NCI-H2196 (cell line): ENCODE measurements at regions not wholly inside any gene's neighbourhood (a gene's known extent, or its start where the extent isn't known, plus 50 kb on each side); places are given as distances from the start of the nearest gene placed in this dataset.
A peak's percentile ranks its signal among the peaks of the same experiment; 100 is the strongest.
"Not testable (repeated sequence)": the region's sequence is repeated elsewhere in the genome, so short reads cannot be mapped to it uniquely, and the experiment has no call there.

Source experiments
- DNase-seq: peaks from one replicate; lab custom pipeline; 2025; ENCODE audit not compliant: unreplicated experiment; lab: John Stamatoyannopoulos, UW

DNA sequence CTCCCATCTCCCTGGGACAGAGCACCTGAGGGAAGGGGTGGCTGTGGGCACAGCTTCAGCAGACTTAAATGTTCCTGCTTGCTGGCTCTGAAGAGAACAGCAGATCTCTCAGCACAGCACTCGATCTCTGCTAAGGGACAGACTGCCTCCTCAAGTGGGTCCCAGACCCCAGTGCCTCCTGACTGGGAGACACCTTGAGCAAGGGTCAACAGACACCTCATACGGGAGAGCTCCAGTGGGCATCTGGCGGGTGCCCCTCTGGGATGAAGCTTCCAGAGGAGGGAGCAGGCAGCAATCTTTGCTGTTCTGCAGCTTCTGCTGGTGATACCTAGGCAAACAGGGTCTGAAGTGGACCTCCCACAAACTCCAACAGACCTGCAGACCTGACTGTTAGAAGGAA lies 436.7 kb upstream of the CHRM2 start:
- DNase-seq = not testable (repeated sequence)

DNA sequence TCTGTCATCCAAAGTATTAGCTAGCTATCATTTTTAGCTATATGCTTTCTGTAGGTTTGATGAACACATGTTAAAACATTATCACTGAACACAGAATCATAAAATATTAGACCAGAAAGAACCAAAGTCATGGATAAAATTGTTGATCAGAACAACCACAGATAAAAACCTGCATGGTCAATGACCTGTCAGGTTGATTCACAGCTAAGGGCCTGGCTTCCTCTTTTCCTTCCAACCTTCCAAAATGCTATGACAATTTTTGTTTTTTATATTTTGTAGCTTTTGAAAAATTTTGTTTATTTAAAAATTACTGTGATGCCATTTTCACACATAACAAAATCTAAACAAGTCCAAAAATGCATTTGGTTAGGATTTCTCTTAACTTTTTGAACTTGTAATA lies 444.4 kb upstream of the CHRM2 start:
- DNase-seq = no peak

DNA sequence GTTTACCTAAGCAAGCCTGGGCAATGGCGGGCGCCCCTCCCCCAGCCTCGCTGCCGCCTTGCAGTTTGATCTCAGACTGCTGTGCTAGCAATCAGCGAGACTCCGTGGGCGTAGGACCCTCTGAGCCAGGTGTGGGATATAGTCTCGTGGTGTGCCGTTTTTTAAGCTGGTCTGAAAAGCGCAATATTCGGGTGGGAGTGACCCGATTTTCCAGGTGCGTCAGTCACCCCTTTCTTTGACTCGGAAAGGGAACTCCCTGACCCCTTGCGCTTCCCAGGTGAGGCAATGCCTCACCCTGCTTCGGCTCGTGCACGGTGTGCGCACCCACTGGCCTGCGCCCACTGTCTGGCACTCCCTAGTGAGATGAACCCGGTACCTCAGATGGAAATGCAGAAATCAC lies 442.6 kb upstream of the MTPN start:
- not testable (repeated sequence) for DNase-seq

DNA sequence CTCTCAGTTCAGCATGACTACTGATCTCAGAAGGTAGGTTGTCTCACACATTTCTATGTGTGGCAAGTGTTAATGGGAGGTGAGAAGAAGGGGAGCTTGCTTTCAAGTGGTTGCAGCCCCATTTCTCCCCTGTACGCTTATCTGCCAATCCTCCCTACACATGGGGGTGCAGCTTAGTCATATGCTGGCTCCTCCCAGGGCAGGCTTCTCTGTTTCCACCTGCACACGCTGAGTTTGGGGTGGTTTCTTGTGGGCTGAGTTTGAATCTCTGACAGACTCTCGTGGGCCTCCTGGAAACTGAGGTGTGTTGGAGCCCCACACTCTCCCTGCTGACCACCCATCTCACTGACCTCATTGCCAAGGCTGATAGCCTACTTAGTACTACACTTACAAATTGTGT lies 435.8 kb upstream of the MTPN start:
- no peak for DNase-seq

DNA sequence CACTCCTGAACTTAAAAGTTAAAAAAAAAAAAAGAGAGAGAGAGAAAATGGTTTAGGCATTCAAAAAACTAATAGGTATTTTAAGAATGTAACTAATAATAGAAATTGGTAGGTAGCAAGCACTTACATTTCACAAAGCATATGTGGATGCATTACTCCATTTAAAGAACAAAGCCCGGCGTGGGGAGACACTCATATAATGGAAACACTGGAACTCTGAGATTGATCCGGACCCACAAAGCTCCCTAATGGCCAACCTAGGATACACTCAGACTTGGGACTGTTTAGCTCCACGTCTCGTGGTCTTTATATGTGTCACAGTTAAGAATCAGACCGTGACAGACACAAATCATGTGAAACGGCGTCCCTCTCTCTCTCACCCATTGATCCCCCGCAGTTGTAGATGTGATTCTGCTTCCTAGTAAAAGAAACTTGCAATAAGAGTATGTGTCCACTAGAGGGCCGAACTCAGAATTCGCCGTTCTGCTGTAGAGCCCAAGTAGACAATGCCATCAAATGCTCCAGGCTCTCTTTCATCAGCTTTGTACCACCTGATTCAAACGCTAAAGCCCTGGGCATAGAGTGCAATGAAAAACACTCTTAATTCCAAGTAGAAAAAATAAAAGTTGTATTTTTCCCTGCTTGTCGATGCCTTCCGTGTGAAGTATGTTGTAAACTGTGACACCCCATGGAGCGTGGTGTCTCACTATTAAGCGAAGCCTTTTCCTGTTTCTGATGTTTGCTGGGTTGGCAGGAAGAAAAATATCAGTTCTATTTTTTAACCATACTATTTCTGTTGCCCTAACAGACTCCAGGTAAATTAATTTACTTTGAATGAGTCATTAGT lies 429.0 kb upstream of the MTPN start:
- DNase-seq = peak; percentile 63

DNA sequence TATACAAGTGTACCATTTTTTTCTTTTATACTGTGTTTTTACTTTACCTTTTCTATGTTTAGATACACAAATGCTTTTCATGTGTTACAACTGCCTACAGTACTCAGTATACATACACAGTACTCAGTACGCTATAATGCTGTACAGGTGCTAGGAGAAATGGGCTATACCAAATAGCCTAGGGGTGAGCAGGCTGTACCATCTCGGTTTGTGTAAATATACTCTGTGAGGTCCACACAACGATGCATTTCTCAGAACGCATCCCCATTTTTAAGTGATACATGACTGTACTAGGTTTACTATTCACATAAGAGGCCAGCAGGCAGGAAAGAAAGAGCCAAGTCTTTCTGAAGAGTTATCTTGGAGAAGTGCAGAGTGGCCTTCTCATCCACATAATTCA lies 426.4 kb upstream of the MTPN start:
- no peak for DNase-seq

DNA sequence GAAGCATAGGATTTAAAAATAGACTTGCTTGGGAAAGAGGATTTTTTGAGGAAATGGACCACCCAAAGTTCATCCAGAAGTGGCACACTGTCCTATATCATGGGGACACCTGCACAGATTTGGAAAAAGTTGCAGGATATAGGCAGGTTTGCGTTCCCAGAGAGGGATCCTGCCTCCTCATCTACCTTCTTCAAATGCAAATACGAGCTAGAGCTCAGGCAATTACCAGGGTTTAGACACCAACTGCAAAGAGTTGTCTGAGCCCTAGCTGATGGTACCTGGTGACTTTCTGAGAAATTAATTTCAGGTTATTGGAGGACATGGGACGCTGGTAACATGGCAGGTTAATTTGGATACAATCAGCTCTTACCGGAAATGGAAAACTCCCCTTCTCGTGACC lies 423.7 kb upstream of the MTPN start:
- DNase-seq = no peak

DNA sequence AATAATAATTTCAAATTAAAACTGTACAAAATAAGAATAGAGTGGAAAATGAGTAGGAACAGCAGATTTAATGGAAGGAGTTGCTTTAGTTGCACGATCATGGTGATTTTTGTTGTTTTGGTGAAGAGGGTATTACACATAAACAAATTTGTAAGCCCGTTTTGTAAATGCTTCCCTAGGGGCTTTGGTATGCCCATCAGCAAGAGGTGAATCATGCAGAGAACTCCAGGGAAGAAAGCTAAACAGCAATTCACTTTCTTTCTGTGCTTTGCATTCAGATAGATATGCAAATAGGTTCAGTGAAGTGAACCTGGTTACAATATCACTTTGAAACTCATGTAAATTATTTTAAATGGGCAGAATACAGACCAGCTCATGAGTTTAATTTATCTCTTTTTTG lies 422.2 kb upstream of the MTPN start:
- no peak for DNase-seq

DNA sequence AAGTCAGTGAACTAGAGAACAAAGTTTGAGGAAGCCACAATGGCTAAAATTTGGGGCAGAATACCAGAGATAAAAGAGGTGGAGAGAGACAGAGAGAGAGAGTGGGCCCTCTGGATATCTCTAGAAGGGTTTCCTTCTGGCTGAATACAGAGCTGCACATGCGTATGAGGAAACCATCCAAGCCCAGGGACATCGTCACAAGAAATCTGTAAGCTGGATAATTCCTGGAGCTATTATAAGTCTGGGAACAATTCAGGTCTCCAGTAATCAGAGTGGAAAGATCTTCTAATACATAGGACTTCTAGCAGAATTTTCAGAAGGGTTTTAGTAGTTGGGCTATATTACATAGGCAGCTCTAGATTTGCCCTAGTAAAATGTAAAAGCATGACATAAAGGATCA lies 415.7 kb upstream of the MTPN start:
- DNase-seq = no peak

DNA sequence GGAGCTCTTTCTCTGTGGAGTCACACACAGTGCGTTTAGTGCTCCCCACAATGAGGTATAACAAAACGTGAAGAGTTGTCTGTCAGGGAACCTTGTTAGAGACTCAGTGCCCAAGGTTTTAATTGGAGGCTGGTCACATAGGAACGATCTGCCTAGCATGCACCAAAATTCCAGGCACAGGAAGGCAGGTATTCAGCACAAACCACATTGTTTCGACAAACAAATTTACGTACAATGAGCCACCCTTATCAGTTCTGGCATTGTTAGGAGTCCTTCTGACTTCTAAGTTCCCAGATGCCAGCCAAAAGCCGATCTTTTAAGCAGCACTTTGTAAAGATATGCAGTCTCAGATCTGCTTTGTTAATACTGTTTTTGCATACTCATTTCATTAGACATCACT lies 414.2 kb upstream of the MTPN start:
- no peak for DNase-seq

DNA sequence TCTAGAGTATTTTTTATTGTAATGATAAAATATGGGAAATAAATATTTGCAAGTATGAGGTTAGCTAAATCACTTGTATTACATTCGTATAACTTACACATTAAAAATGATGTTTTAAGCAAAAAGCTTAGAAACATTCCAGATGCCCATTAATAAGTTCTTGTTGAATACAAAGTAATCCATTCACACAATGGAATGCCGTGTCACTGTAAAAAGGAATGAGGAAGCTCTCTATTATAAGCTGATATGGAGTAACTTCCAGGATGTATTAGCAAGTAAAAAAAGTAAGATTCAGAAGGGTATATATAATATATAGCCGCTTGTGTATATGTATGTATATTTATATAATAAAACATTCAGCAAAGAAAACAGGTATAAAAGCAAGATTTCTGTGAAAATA lies 412.8 kb upstream of the MTPN start:
- DNase-seq = no peak

DNA sequence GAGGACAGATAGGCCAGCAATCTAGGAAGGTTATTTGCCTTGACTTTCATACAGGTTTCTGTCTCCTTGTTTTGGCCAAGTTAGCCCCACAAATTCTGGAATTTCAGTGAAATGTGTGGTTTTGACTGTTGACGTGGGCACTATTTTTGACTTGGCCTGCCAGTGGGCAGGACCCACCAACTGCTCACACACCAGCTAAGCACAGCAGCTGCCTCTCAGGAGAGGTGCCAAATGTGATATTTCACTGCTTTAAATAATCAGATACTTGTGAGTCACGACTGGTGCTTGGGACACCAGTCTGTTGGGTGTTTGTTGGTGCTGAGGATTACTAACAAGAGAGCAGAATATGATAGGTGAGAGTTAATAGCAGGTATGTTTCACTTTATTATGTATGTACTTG lies 409.7 kb upstream of the MTPN start:
- DNase-seq = no peak

DNA sequence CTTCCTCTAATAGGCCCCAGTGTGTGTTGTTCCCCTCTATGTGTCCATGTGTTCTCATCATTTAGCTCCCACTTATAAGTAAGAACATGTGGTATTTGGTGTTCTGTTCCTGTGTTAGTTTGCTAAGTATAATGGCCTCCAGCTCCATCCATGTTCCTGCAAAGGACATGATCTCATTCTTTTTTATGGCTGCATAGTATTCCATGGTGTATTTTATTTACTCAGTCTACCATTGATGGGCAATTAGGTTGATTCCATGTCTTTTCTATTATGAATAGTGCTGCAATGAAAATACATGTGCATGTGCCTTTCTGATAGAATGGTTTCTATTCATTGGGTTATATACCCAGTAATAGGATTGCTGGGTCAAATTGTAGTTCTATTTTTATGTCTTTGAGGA lies 394.2 kb upstream of the MTPN start:
- DNase-seq = not testable (repeated sequence)

DNA sequence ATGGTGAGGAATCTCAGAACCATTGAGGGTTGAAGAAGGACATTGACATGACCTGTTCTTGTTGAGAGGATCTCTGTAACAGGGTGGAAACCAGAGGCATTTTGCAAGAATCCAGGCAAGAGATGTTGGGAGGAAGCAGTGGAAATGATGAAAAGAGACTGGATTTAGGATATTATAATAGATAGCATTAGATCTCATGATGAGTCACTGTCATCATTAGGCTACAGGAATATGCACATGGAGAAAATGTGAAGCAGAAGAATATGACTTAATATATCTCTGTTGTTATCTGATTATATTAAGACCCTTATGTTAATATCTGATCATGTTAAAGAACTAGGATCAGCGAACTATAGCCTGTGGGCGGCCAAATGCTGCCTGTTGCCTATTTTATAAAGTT lies 393.0 kb upstream of the MTPN start:
- DNase-seq = no peak

DNA sequence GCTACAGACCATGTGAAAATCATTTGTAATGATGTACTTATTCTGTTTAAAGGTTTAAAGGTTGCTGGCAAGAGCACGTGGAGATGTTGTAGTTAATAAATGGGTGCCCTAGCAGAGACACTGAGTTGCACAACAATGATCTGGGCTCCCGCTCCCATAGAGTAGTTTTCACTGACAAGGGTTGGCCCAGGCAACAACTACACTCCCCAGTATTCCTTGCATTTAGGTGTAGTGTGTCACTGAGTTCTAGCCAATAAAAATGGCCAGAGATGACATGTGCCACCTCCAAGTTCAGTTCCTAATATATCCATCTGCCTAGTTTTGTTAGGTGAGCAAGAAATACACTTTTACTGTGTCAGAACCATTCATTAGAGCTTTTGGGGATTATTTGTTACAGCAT lies 392.1 kb upstream of the MTPN start:
- DNase-seq = no peak

DNA sequence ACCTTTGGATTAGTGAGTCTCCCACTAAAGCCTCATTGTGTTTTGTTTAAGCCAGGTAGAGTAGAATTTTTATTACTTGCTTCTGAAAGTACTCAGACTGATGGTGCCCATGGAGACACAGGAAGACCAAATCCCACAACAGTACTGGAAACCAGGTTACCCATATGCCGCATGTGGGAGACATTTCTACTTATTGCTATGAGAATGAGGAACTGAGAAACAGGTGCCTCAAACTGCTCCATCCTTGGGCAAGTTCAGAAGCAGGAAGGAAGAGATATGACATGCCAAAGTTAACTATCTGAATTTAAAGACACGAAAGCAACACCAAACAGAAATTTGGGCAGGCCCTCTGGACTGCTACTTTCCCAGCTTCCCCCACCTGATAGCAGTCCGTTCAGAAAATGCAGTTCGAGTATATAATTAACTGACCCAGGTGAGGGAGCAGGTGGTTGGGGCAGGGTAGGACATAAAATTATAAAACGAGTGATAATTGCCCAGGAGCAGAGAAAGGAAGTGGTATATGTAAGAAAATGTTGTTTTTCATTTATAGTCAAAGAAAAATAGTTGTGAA lies 382.3 kb upstream of the MTPN start:
- DNase-seq = no peak

DNA sequence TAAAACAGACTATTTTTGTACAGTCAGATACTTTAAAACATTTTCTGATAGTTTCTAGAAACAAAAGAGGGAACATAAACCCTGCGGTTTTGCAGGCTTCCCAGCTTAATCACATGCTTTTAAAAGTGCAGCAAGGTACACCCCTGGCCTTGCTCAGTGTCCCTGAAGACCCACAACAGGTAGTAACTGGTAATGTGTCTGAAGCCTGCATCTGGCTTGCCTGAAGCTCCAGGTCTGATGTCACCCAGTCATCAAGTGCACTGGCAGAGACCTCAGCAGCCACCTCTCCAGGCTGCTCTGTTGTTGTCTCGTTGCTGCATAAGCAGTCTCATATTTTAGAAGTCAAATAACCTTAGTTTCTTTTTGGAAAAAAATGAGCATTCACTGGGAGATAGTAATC lies 376.1 kb upstream of the MTPN start:
- DNase-seq = no peak

DNA sequence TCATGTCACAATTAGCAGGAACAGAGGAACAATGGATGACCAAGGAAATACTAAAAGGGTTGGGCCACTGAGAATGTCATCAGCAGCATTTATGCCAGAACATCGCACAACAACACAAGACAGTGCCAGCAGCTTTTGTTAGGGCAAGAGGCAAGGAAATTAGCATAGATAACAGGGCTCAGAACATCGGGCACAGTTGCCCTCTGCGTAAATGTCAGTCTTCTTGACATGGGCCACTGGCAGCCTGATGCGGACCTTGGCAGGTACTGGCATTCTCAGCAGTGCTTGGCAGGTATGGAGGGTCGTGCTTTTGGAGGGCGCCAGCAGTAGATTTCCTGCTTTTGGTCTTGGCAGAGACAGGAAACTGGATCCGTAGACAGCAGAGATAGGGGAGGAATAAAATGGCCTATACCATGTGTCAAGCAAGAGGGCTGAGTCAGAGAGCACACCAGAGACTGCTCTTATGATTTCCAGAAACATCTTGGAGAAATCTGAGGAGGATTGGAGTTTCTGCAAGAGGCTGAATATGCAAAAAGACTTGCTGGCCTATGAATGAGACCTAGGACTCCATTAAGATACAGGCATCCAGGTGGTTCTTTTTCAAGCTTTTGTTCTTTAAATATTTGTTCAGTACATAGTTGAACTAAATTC lies 371.5 kb upstream of the MTPN start:
- no peak for DNase-seq

DNA sequence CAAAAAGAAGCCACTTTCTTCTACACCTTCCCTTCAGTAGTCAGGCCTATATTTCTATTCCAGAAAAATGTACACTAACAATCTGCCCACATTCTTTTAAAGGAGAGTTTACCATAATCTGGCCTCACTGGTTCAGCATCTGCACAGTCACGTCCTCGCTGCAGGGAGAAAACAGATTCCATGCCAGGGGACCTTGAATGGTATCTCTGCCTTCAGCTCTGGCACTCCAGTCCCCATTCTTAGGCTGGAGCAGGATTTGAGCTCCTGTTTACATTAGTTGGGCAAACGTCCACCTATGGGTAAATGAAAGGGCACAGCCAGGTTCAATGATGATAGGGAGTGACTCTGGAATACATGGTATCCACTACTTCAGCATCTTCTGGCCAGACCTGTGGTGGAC lies 371.0 kb upstream of the MTPN start:
- no peak for DNase-seq

DNA sequence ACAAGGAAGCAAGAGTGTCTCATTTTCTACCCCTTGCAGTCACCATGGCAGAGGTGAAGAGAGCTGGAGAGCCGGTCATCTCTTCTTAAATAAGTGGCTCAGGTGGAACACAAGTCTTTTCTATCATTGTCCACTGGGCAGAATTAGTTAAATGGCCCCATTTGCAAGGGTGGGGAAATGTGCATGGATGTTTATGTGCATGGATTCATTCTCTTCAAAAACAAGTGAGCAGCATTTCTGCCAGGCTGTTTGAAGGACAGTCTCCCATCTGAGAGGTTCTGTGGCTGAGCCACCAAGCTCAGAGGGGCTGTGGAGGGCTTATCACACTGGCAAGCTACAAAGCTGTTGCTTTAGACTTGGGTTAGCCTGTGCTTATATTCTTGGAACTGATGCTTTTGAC lies 370.3 kb upstream of the MTPN start:
- DNase-seq = no peak

DNA sequence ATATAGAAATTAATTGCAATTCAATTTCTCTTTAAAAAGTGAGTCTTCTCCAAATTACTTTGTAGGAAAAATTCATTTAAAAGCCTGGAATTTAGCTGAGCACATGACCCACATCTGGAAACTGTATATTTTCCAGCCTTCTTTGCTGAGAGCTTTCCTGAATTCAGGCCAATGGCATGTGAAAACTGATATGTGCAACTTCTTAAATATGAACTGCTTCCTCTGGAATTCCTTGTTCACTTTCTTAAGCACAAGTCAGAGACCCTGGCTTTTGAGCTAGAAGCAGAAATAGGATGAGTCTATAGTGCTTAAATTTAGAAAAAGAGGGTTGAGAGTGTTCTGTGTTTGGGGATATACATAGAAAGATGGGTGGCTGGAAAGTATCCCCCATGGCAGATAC lies 365.1 kb upstream of the MTPN start:
- DNase-seq = no peak

DNA sequence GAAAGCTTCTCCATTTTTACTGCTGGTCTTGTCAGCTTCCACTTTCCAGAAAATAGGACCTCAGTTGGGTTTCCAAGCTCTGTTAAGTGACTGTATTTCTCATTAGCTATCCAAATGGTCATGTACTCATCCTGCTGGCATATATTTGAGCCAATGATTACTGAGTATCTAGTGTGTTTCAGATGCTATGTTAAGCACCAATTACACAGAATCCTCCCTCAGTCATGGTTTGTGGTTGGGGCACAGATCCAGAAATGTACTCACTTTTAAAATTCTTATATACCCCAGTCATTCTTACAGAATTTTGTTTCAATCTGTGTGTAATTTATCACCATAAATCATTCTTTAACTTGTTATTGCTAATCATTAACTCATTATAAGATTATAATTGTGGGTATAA lies 362.3 kb upstream of the MTPN start:
- DNase-seq = no peak

DNA sequence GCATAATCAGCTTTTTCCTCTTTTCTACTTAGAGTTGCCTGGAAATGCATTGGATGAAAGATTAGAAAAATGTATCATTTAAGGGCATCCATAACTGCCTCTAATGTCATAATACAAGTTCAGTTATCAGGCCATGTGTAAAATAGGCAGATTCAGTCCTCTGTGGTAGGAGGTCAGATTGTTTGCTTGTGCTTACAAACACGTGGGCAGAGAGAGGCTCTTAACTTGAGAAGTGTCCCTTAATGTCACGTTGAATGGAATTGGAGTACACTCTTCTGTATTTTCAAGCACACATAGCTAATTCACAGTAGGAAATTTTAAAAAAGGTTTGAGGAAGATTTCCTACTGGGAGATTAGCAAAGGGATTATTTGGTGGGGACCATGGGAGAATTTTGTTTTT lies 359.8 kb upstream of the MTPN start:
- no peak for DNase-seq
